Liver (tissue), 7 donors: ENCODE measurements at regions not wholly inside any gene's neighbourhood (a gene's known extent, or its start where the extent isn't known, plus 50 kb on each side); places are given as distances from the start of the nearest gene placed in this dataset.
"Not testable (repeated sequence)": the region's sequence is repeated elsewhere in the genome, so short reads cannot be mapped to it uniquely, and the experiment has no call there.

Source experiments
- DNase-seq: peaks from one replicate; pipeline ENCODE4 v3.0.0-alpha.2; 2017; ENCODE audit warnings: low spot score
- H3K27ac ChIP-seq, 2 donors: one replicate each; pipeline ENCODE4 v1.7.0; 2013; ENCODE audit warnings: inconsistent platforms in 2 of 2, low read length in 2 of 2, control low read depth in 1 of 2, low read depth in 1 of 2, mild to moderate bottlenecking in 1 of 2
- H3K27me3 ChIP-seq, 4 donors: one replicate each; pipeline versions ENCODE4 v1.6.1 to v1.7.0; 2013; ENCODE audit warnings: low read length in 3 of 4, inconsistent platforms in 1 of 4, mild to moderate bottlenecking in 1 of 4, moderate library complexity in 1 of 4; ENCODE audit not compliant: control insufficient read depth in 4 of 4, insufficient read depth in 4 of 4
- H3K36me3 ChIP-seq, 4 donors: one replicate each; pipeline versions ENCODE4 v1.6.1 to v1.7.0; 2013; ENCODE audit warnings: low read length in 3 of 4, mild to moderate bottlenecking in 3 of 4, low read depth in 1 of 4, moderate library complexity in 1 of 4; ENCODE audit not compliant: control insufficient read depth in 4 of 4, insufficient read depth in 3 of 4
- H3K4me1 ChIP-seq, 4 donors: one replicate each; pipeline versions ENCODE4 v1.6.1 to v1.7.0; 2013; ENCODE audit warnings: low read length in 3 of 4, mild to moderate bottlenecking in 3 of 4, moderate library complexity in 1 of 4; ENCODE audit not compliant: control insufficient read depth in 4 of 4, insufficient read depth in 4 of 4
- H3K4me3 ChIP-seq, 3 donors: one replicate each; pipeline versions ENCODE4 v1.6.1 to v1.7.0; 2013; ENCODE audit warnings: low read length in 3 of 3, control low read depth in 1 of 3, low read depth in 1 of 3, mild to moderate bottlenecking in 1 of 3
- H3K9ac ChIP-seq, 2 donors: one replicate each; pipeline ENCODE4 v1.7.0; 2013; ENCODE audit warnings: low read length in 2 of 2, mild to moderate bottlenecking in 2 of 2, moderate library complexity in 2 of 2, control low read depth in 1 of 2, low read depth in 1 of 2
- H3K9me3 ChIP-seq, 4 donors: one replicate each; pipeline versions ENCODE4 v1.6.1 to v1.7.0; 2013; ENCODE audit warnings: low read length in 3 of 4; ENCODE audit not compliant: control insufficient read depth in 4 of 4
- EGR1 ChIP-seq, 2 donors: IDR thresholded peaks; 2 replicates each; pipeline ENCODE4 v1.6.1; 2016 to 2018; ENCODE audit warnings: antibody characterized with exemption in 2 of 2, low read depth in 2 of 2
- FOXA1 ChIP-seq: IDR thresholded peaks from 2 replicates; pipeline ENCODE4 v1.6.1; 2016; ENCODE audit warnings: antibody characterized with exemption
- FOXA2 ChIP-seq: IDR thresholded peaks from 2 replicates; pipeline ENCODE4 v1.6.1; 2016; ENCODE audit warnings: antibody characterized with exemption
- HNF4A ChIP-seq, 2 donors: conservative IDR thresholded peaks; 2 replicates each; pipeline ENCODE4 v1.6.1; 2016; ENCODE audit warnings: antibody characterized with exemption in 2 of 2, mild to moderate bottlenecking in 2 of 2
- JUND ChIP-seq, 2 donors: IDR thresholded peaks; 2 replicates each; pipeline ENCODE4 v1.6.1; 2016; ENCODE audit warnings: antibody characterized with exemption in 2 of 2
- NR2F2 ChIP-seq: IDR thresholded peaks from 2 replicates; pipeline ENCODE4 v1.6.1; 2016; ENCODE audit warnings: antibody characterized with exemption
- RAD21 ChIP-seq, 2 donors: IDR thresholded peaks; 2 replicates each; pipeline ENCODE4 v1.6.1; 2016; ENCODE audit warnings: antibody characterized with exemption in 2 of 2, mild to moderate bottlenecking in 2 of 2
- RXRA ChIP-seq, 2 donors: IDR thresholded peaks; 2 replicates each; pipeline ENCODE4 v1.6.1; 2017 to 2018; ENCODE audit warnings: antibody characterized with exemption in 2 of 2, mild to moderate bottlenecking in 1 of 2
- SP1 ChIP-seq: IDR thresholded peaks from 2 replicates; pipeline ENCODE4 v1.6.1; 2018; ENCODE audit warnings: antibody characterized with exemption, mild to moderate bottlenecking
- YY1 ChIP-seq: IDR thresholded peaks from 2 replicates; pipeline ENCODE4 v1.6.1; 2016; ENCODE audit warnings: antibody characterized with exemption, mild to moderate bottlenecking
- WGBS: extraction: QIAGEN DNeasy Blood & Tissue Kit; methylation state at CpG from one replicate; pipeline ENCODE4 v1.1.7; 2013; 5-methylcytosine and 5-hydroxymethylcytosine counted together
- TF ChIP-seq, protein P1 (sequence below): IDR thresholded peaks from 2 replicates; pipeline ENCODE4 v1.6.1; 2016; ENCODE audit warnings: antibody characterized with exemption, mild to moderate bottlenecking
- TF ChIP-seq, protein P2 (sequence below): IDR thresholded peaks from 2 replicates; pipeline ENCODE4 v1.6.1; 2016; ENCODE audit warnings: antibody characterized with exemption
- donor health status: healthy.
- donor health status: healthy.
- donor health status: healthy.
- donor health status: healthy.

DNA sequence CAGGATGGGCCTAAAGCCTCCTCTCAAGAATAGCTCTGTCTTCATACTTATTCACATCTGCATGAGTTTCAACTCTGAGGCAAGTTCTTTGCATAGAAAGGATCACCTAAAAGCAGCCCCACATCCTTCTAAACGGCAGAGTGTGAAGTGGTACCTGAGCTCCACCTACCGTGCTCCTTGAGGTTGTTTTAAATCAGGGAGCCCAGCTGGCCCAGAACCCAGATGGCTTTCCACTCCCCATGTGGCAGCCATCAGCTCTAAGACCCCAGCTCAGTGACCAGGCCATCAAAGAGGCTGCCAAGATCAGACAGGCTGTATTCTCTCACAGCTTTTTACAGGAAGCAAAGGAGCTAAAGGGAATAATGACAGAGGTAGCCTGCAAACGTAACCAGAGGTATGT is 299.3 kb downstream of the RASEF start:
- no peak overlapping the region for H3K4me3 ChIP-seq
- no peaks in the 10 kb centered on the region for H3K27me3 ChIP-seq
- no peaks in the 10 kb centered on the region for H3K9me3 ChIP-seq
- 28% methylated on average over 3 of the region's 3 CpGs for WGBS
- DNase-seq = no peak
- H3K27ac ChIP-seq = no peak overlapping the region
- H3K4me1 ChIP-seq = no peaks in the 10 kb centered on the region
- no peak for TF ChIP-seq JUND (IDR thresholded peaks at IDR 0.05)
- TF ChIP-seq YY1 = no peak
- TF ChIP-seq RAD21 (IDR thresholded peaks at IDR 0.05) = no peak
- no peak for TF ChIP-seq SP1
- TF ChIP-seq, protein P1, sequence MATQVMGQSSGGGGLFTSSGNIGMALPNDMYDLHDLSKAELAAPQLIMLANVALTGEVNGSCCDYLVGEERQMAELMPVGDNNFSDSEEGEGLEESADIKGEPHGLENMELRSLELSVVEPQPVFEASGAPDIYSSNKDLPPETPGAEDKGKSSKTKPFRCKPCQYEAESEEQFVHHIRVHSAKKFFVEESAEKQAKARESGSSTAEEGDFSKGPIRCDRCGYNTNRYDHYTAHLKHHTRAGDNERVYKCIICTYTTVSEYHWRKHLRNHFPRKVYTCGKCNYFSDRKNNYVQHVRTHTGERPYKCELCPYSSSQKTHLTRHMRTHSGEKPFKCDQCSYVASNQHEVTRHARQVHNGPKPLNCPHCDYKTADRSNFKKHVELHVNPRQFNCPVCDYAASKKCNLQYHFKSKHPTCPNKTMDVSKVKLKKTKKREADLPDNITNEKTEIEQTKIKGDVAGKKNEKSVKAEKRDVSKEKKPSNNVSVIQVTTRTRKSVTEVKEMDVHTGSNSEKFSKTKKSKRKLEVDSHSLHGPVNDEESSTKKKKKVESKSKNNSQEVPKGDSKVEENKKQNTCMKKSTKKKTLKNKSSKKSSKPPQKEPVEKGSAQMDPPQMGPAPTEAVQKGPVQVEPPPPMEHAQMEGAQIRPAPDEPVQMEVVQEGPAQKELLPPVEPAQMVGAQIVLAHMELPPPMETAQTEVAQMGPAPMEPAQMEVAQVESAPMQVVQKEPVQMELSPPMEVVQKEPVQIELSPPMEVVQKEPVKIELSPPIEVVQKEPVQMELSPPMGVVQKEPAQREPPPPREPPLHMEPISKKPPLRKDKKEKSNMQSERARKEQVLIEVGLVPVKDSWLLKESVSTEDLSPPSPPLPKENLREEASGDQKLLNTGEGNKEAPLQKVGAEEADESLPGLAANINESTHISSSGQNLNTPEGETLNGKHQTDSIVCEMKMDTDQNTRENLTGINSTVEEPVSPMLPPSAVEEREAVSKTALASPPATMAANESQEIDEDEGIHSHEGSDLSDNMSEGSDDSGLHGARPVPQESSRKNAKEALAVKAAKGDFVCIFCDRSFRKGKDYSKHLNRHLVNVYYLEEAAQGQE = no peak
- no peak for TF ChIP-seq NR2F2
- TF ChIP-seq FOXA1 = no peak
- TF ChIP-seq, protein P2, sequence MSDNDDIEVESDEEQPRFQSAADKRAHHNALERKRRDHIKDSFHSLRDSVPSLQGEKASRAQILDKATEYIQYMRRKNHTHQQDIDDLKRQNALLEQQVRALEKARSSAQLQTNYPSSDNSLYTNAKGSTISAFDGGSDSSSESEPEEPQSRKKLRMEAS = no peak
- no peak for TF ChIP-seq FOXA2
- no peak for TF ChIP-seq RXRA (IDR thresholded peaks at IDR 0.05)
- H3K9ac ChIP-seq = no peak overlapping the region
- no peaks in the 10 kb centered on the region for H3K36me3 ChIP-seq

DNA sequence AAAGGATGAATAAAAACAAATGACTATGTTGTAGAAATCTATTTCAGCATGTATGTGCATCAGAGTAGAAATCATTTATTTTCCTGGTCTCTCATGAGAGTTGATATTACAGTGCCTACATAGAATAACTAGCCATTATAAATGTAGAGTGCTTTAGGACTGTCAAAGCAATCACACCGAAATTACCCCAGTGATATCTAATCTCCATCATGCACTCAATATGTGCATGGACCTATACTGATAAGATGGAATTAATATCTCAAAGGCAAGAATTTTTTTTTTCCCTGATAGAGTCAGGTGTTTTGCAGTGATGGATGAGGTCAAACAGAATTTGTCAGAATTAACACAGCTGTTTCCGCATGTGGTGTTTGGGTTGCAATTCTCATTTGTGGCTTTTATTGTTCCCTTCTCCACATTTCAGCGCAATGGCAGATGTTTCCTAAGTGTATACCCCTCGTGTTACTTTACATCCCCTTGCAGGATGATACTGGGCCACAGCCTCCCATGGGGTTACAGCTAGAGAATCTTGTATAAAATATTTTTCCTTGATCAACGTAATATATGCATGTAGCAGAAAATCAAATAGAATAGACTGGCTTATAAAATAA is 298.8 kb downstream of the RASEF start:
- WGBS = 56% methylated on average over 5 of the region's 5 CpGs
- TF ChIP-seq HNF4A (conservative IDR thresholded peaks at IDR 0.05) (no peak), EGR1 (IDR thresholded peaks at IDR 0.05; ENCODE audit: low read depth in 2 of 2) (no peak), RXRA (IDR thresholded peaks at IDR 0.05) (no peak), SP1 (no peak)
- TF ChIP-seq, protein P1 = no peak
- DNase-seq = no peak

DNA sequence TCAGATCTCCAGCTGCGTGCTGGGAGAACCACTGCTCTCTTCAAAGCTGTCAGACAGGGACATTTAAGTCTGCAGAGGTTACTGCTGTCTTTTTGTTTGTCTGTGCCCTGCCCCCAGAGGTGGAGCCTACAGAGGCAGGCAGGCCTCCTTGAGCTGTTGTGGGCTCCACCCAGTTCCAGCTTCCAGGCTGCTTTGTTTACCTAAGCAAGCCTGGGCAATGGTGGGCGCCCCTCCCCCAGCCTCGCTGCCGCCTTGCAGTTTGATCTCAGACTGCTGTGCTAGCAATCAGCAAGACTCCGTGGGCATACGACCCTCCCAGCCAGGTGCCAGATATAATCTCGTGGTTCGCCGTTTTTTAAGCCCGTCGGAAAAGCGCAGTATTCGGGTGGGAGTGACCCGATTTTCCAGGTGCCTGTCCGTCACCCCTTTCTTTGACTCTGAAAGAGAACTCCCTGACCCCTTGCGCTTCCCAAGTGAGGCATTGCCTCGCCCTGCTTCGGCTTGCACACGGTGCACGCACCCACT is 288.2 kb downstream of the RASEF start:
- WGBS = 79% methylated on average over 20 of the region's 20 CpGs
- H3K36me3 ChIP-seq, H3K4me3 ChIP-seq, H3K27ac ChIP-seq, H3K4me1 ChIP-seq, H3K27me3 ChIP-seq, H3K9me3 ChIP-seq, H3K9ac ChIP-seq, DNase-seq: not testable (repeated sequence)

More for the DNA sequence above, 298.8 kb downstream of the RASEF start:
- Histone ChIP-seq H3K27ac (no peak overlapping the region), H3K9ac (no peak overlapping the region), H3K4me1 (no peaks in the 10 kb centered on the region), H3K4me3 (no peak overlapping the region), H3K9me3 (no peaks in the 10 kb centered on the region), H3K36me3 (no peaks in the 10 kb centered on the region), H3K27me3 (no peaks in the 10 kb centered on the region)
